K562 (cell line): ENCODE measurements at regions not wholly inside any gene's neighbourhood (a gene's known extent, or its start where the extent isn't known, plus 50 kb on each side); places are given as distances from the start of the nearest gene placed in this dataset.

Experiments
- BCL6 ChIP-seq: fragments of 250-450 bp; sonication (Bioruptor Pico); IDR thresholded peaks from 2 replicates; pipeline ENCODE4 v1.4.0; 2020
- CHD1 ChIP-seq: fragments of 200-600 bp; sonication (generic); IDR thresholded peaks from one replicate; pipeline ENCODE4 v1.6.1; 2012; ENCODE audit warnings: mild to moderate bottlenecking, moderate library complexity, low read length, inconsistent platforms
- CREB3 ChIP-seq: fragments of 450-650 bp; conservative IDR thresholded peaks from 2 replicates; pipeline ENCODE4 v1.6.1; 2016; ENCODE audit warnings: missing genetic modification characterization, low read depth, mild to moderate bottlenecking, missing compliant biosample characterization, moderate library complexity
- DMBX1 ChIP-seq: fragments of 250-450 bp; sonication (Bioruptor Pico); IDR thresholded peaks from 2 replicates; pipeline ENCODE4 v1.8.0; 2022; ENCODE audit warnings: inconsistent platforms, mild to moderate bottlenecking, moderate library complexity, borderline replicate concordance
- E2F5 ChIP-seq: sonication (generic); formaldehyde crosslinking; IDR thresholded peaks from 2 replicates; pipeline ENCODE4 v1.8.0; 2022; ENCODE audit warnings: mild to moderate bottlenecking, missing genetic modification reagents
- ELF1 ChIP-seq: fragments of 200-800 bp; sonication (Bioruptor generic); IDR thresholded peaks from 2 replicates; pipeline ENCODE4 v1.6.1; 2016; ENCODE audit warnings: missing genetic modification characterization, missing compliant biosample characterization
- ESRRA ChIP-seq: fragments of 450-650 bp; IDR thresholded peaks from 2 replicates; pipeline ENCODE4 v1.6.1; 2014; ENCODE audit warnings: low read depth, mild to moderate bottlenecking, moderate library complexity, borderline replicate concordance
- HNRNPLL ChIP-seq: fragments of 200-400 bp; formaldehyde crosslinking; IDR thresholded peaks from 2 replicates; pipeline ENCODE4 v1.6.1; 2017; ENCODE audit warnings: low read length, low read depth, mild to moderate bottlenecking; ENCODE audit not compliant: poor library complexity, severe bottlenecking
- KDM5B ChIP-seq: fragments of 200-600 bp; sonication (generic); IDR thresholded peaks from 2 replicates; pipeline ENCODE4 v1.6.1; 2012; ENCODE audit warnings: low read depth, mild to moderate bottlenecking, moderate library complexity, low read length, control low read depth, inconsistent platforms; ENCODE audit not compliant: insufficient replicate concordance
- KLF6 ChIP-seq: fragments of 250-450 bp; sonication (Bioruptor Pico); IDR thresholded peaks from 2 replicates; pipeline ENCODE4 v1.4.0; 2020; ENCODE audit warnings: mild to moderate bottlenecking, moderate library complexity, borderline replicate concordance
- MAZ ChIP-seq, 2 experiments: fragments of 450-650 bp in 1 of 2; sonication (generic) in 1 of 2; formaldehyde crosslinking; IDR thresholded peaks in 1 of 2; conservative IDR thresholded peaks in 1 of 2; 2 replicates each; pipeline versions ENCODE4 v1.4.0 to v1.5.0; 2020; ENCODE audit warnings: mild to moderate bottlenecking in 1 of 2, missing genetic modification reagents in 1 of 2
- NUFIP1 ChIP-seq: fragments of 450-650 bp; IDR thresholded peaks from 2 replicates; pipeline ENCODE4 v1.6.1; 2018; ENCODE audit not compliant: partially characterized antibody
- POLR2B ChIP-seq: fragments of 450-650 bp; IDR thresholded peaks from 2 replicates; pipeline ENCODE4 v1.6.1; 2018; ENCODE audit warnings: low read depth; ENCODE audit not compliant: partially characterized antibody
- RBM22 ChIP-seq: fragments of 200-400 bp; formaldehyde crosslinking; IDR thresholded peaks from 2 replicates; pipeline ENCODE4 v1.6.1; 2018; ENCODE audit warnings: low read length, low read depth; ENCODE audit not compliant: poor library complexity, severe bottlenecking
- SETDB1 ChIP-seq: IDR thresholded peaks from one replicate; pipeline ENCODE4 v1.6.1; 2012; ENCODE audit warnings: low read length, control low read depth, inconsistent platforms
- SMAD4 ChIP-seq: fragments of 250-450 bp; sonication (Bioruptor Pico); conservative IDR thresholded peaks from 2 replicates; pipeline ENCODE4 v1.8.0; 2021; ENCODE audit warnings: inconsistent platforms, mild to moderate bottlenecking, moderate library complexity
- SMARCA5 ChIP-seq: fragments of 450-650 bp; IDR thresholded peaks from 2 replicates; pipeline ENCODE4 v1.6.1; 2016
- TCFL5 ChIP-seq: fragments of 250-450 bp; sonication (Bioruptor Pico); conservative IDR thresholded peaks from 2 replicates; pipeline ENCODE4 v1.6.1; 2021; ENCODE audit warnings: mild to moderate bottlenecking, moderate library complexity, matching md5 sums
- ZNF589 ChIP-seq: fragments of 200-800 bp; sonication (Bioruptor generic); IDR thresholded peaks from 2 replicates; pipeline ENCODE4 v1.6.1; 2016; ENCODE audit warnings: low read depth, missing genetic modification characterization, missing compliant biosample characterization

GRCh38 chr2:103469800-103470199, 708.0 kb downstream of the TMEM182 start (continued):
- TF ChIP-seq CREB3 (tag), result peak; percentile 96
- no peak for TF ChIP-seq SMARCA5
- peak; percentile 95 for TF ChIP-seq KLF6 (CRISPR knock-in tag)
- no peak for TF ChIP-seq NUFIP1
- peak; percentile 65; the same call in 1 of the 2 replicates for TF ChIP-seq TCFL5 (CRISPR knock-in tag)
- no peak for TF ChIP-seq E2F5 (CRISPR knock-in tag)
- TF ChIP-seq HNRNPLL, result no peak
- no peak for TF ChIP-seq SETDB1
- peak; percentile 22; the same call in 1 of the 2 replicates for TF ChIP-seq ESRRA
- no peak for TF ChIP-seq KDM5B
- TF ChIP-seq MAZ (CRISPR knock-in tag; conservative IDR thresholded peaks at IDR 0.05 in 1 of 2, IDR thresholded peaks at IDR 0.05 in 1 of 2), result peak in 1 of 2 experiments; percentile 73; a peak in 2 of 4 replicates
- TF ChIP-seq DMBX1 (CRISPR knock-in tag), result peak; percentile 98
- TF ChIP-seq BCL6, result peak; percentile 48; the same call in 1 of the 2 replicates
- peak; percentile 96 for TF ChIP-seq SMAD4 (CRISPR knock-in tag)
- no peak for TF ChIP-seq ELF1 (tag)
- peak; percentile 91 for TF ChIP-seq ZNF589
- TF ChIP-seq CHD1, result no peak
- TF ChIP-seq POLR2B, result no peak
- TF ChIP-seq RBM22, result no peak
